ENCODE measurements at regions not wholly inside any gene's neighbourhood (a gene's known extent, or its start where the extent isn't known, plus 50 kb on each side); places are given as distances from the start of the nearest gene placed in this dataset.
"Not testable (repeated sequence)": the region's sequence is repeated elsewhere in the genome, so short reads cannot be mapped to it uniquely, and the experiment has no call there.

GRCh38 chr2:82737965-82738364 is 1721.1 kb downstream of the SUCLG1 start:
- ATAC-seq; H3K27me3 Mint-ChIP-seq; H3K4me1 Mint-ChIP-seq; H3K4me3 Mint-ChIP-seq; H3K9me3 ChIP-seq (ENCODE audit: control insufficient read depth, low read length, poor library complexity, severe bottlenecking); DNase-seq; H3K27ac Mint-ChIP-seq; H3K36me3 Mint-ChIP-seq (ENCODE audit: low read depth): not testable (repeated sequence)

GRCh38 chr2:82735336-82735735 is 1723.7 kb downstream of the SUCLG1 start:
- ATAC-seq (no peak), DNase-seq (no peak)
- H3K4me3 Mint-ChIP-seq = no peak overlapping the region
- H3K27me3 Mint-ChIP-seq = no peaks in the 10 kb centered on the region
- no peak overlapping the region for H3K27ac Mint-ChIP-seq
- no peaks in the 10 kb centered on the region for H3K4me1 Mint-ChIP-seq
- no peaks in the 10 kb centered on the region for H3K9me3 ChIP-seq (ENCODE audit: control insufficient read depth, low read length, poor library complexity, severe bottlenecking)
- no peaks in the 10 kb centered on the region for H3K36me3 Mint-ChIP-seq (ENCODE audit: low read depth)

GRCh38 chr2:82731824-82732223 is 1727.3 kb downstream of the SUCLG1 start:
- Mint-ChIP-seq H3K36me3 (ENCODE audit: low read depth) (no peaks in the 10 kb centered on the region), H3K27ac (no peak overlapping the region)

GRCh38 chr2:82730811-82731210 is 1728.3 kb downstream of the SUCLG1 start:
- H3K36me3 Mint-ChIP-seq (ENCODE audit: low read depth) = no peaks in the 10 kb centered on the region
- no peaks in the 10 kb centered on the region for H3K4me1 Mint-ChIP-seq
- H3K9me3 ChIP-seq (ENCODE audit: control insufficient read depth, low read length, poor library complexity, severe bottlenecking) = no peaks in the 10 kb centered on the region
- no peak for DNase-seq
- no peak overlapping the region for H3K4me3 Mint-ChIP-seq
- no peaks in the 10 kb centered on the region for H3K27me3 Mint-ChIP-seq
- no peak for ATAC-seq
- H3K27ac Mint-ChIP-seq = no peak overlapping the region

More at GRCh38 chr2:82731824-82732223, 1727.3 kb downstream of the SUCLG1 start:
- no peaks in the 10 kb centered on the region for H3K27me3 Mint-ChIP-seq
- H3K4me1 Mint-ChIP-seq = no peaks in the 10 kb centered on the region
- ATAC-seq = no peak
- no peaks in the 10 kb centered on the region for H3K9me3 ChIP-seq (ENCODE audit: control insufficient read depth, low read length, poor library complexity, severe bottlenecking)
- no peak overlapping the region for H3K4me3 Mint-ChIP-seq
- DNase-seq = no peak

GRCh38 chr2:82728090-82728489 is 1731.0 kb downstream of the SUCLG1 start:
- Mint-ChIP-seq H3K27me3 (no peaks in the 10 kb centered on the region), H3K4me3 (no peak overlapping the region), H3K4me1 (no peaks in the 10 kb centered on the region), H3K27ac (no peak overlapping the region), H3K36me3 (ENCODE audit: low read depth) (no peaks in the 10 kb centered on the region)
- no peak for DNase-seq
- no peaks in the 10 kb centered on the region for H3K9me3 ChIP-seq (ENCODE audit: control insufficient read depth, low read length, poor library complexity, severe bottlenecking)
- ATAC-seq = no peak

- ATAC-seq (no peak), DNase-seq (no peak)
- H3K9me3 ChIP-seq (ENCODE audit: control insufficient read depth, low read length, poor library complexity, severe bottlenecking) = no peaks in the 10 kb centered on the region
- Mint-ChIP-seq H3K4me1 (no peaks in the 10 kb centered on the region), H3K27ac (no peak overlapping the region), H3K27me3 (no peaks in the 10 kb centered on the region), H3K4me3 (no peak overlapping the region), H3K36me3 (ENCODE audit: low read depth) (no peaks in the 10 kb centered on the region)
These were observed 1750.4 kb downstream of the SUCLG1 start for GRCh38 chr2:82708681-82709080.

- H3K4me1 Mint-ChIP-seq = no peaks in the 10 kb centered on the region
- DNase-seq = no peak
- no peaks in the 10 kb centered on the region for H3K27me3 Mint-ChIP-seq
- no peaks in the 10 kb centered on the region for H3K9me3 ChIP-seq (ENCODE audit: control insufficient read depth, low read length, poor library complexity, severe bottlenecking)
- no peak for ATAC-seq
- no peak overlapping the region for H3K27ac Mint-ChIP-seq
- no peaks in the 10 kb centered on the region for H3K36me3 Mint-ChIP-seq (ENCODE audit: low read depth)
- no peak overlapping the region for H3K4me3 Mint-ChIP-seq
These were observed 1761.8 kb downstream of the SUCLG1 start for GRCh38 chr2:82697231-82697630.

- DNase-seq = no peak
- H3K4me1 Mint-ChIP-seq = no peaks in the 10 kb centered on the region
- no peak for ATAC-seq
These were observed 1764.6 kb downstream of the SUCLG1 start for GRCh38 chr2:82694431-82694830.

GRCh38 chr2:82690757-82691411 is 1768.2 kb downstream of the SUCLG1 start:
- H3K27me3 Mint-ChIP-seq = no peaks in the 10 kb centered on the region

More at GRCh38 chr2:82694431-82694830, 1764.6 kb downstream of the SUCLG1 start:
- Mint-ChIP-seq H3K27me3 (no peaks in the 10 kb centered on the region), H3K4me3 (no peak overlapping the region), H3K36me3 (ENCODE audit: low read depth) (no peaks in the 10 kb centered on the region), H3K27ac (no peak overlapping the region)
- H3K9me3 ChIP-seq (ENCODE audit: control insufficient read depth, low read length, poor library complexity, severe bottlenecking) = no peaks in the 10 kb centered on the region

GRCh38 chr2:82675186-82675585 is 1783.9 kb downstream of the SUCLG1 start:
- DNase-seq (no peak), ATAC-seq (no peak)
- Mint-ChIP-seq H3K27me3 (no peaks in the 10 kb centered on the region), H3K36me3 (ENCODE audit: low read depth) (no peaks in the 10 kb centered on the region), H3K4me1 (no peaks in the 10 kb centered on the region), H3K27ac (no peak overlapping the region), H3K4me3 (no peak overlapping the region)
- H3K9me3 ChIP-seq (ENCODE audit: control insufficient read depth, low read length, poor library complexity, severe bottlenecking) = no peaks in the 10 kb centered on the region

More at GRCh38 chr2:82690757-82691411, 1768.2 kb downstream of the SUCLG1 start:
- H3K27ac Mint-ChIP-seq = no peak overlapping the region
- ATAC-seq (no peak), DNase-seq (no peak)
- no peaks in the 10 kb centered on the region for H3K4me1 Mint-ChIP-seq
- no peaks in the 10 kb centered on the region for H3K36me3 Mint-ChIP-seq (ENCODE audit: low read depth)
- no peaks in the 10 kb centered on the region for H3K9me3 ChIP-seq (ENCODE audit: control insufficient read depth, low read length, poor library complexity, severe bottlenecking)
- no peak overlapping the region for H3K4me3 Mint-ChIP-seq

GRCh38 chr2:82674652-82675051 is 1784.4 kb downstream of the SUCLG1 start:
- Mint-ChIP-seq H3K27me3 (no peaks in the 10 kb centered on the region), H3K36me3 (ENCODE audit: low read depth) (no peaks in the 10 kb centered on the region), H3K27ac (no peak overlapping the region), H3K4me1 (no peaks in the 10 kb centered on the region), H3K4me3 (no peak overlapping the region)
- DNase-seq (no peak), ATAC-seq (no peak)
- no peaks in the 10 kb centered on the region for H3K9me3 ChIP-seq (ENCODE audit: control insufficient read depth, low read length, poor library complexity, severe bottlenecking)

GRCh38 chr2:82667491-82667890 is 1791.6 kb downstream of the SUCLG1 start:
- ATAC-seq = no peak
- H3K9me3 ChIP-seq (ENCODE audit: control insufficient read depth, low read length, poor library complexity, severe bottlenecking) = no peaks in the 10 kb centered on the region
- no peaks in the 10 kb centered on the region for H3K4me1 Mint-ChIP-seq
- no peak overlapping the region for H3K27ac Mint-ChIP-seq
- H3K36me3 Mint-ChIP-seq (ENCODE audit: low read depth) = no peaks in the 10 kb centered on the region
- H3K4me3 Mint-ChIP-seq = no peak overlapping the region
- DNase-seq = no peak
- H3K27me3 Mint-ChIP-seq = no peaks in the 10 kb centered on the region

- Mint-ChIP-seq H3K27me3 (no peaks in the 10 kb centered on the region), H3K36me3 (ENCODE audit: low read depth) (no peaks in the 10 kb centered on the region), H3K4me1 (no peaks in the 10 kb centered on the region), H3K27ac (no peak overlapping the region), H3K4me3 (no peak overlapping the region)
- H3K9me3 ChIP-seq (ENCODE audit: control insufficient read depth, low read length, poor library complexity, severe bottlenecking) = no peaks in the 10 kb centered on the region
- ATAC-seq = no peak
- DNase-seq = no peak
These were observed 1793.4 kb downstream of the SUCLG1 start for GRCh38 chr2:82665691-82666090.

GRCh38 chr2:82657106-82657505 is 1802.0 kb downstream of the SUCLG1 start:
- DNase-seq = no peak
- Mint-ChIP-seq H3K27ac (no peak overlapping the region), H3K4me3 (no peak overlapping the region), H3K27me3 (no peaks in the 10 kb centered on the region), H3K36me3 (ENCODE audit: low read depth) (no peaks in the 10 kb centered on the region), H3K4me1 (no peaks in the 10 kb centered on the region)
- H3K9me3 ChIP-seq (ENCODE audit: control insufficient read depth, low read length, poor library complexity, severe bottlenecking) = no peaks in the 10 kb centered on the region
- no peak for ATAC-seq
